ENCODE measurements at regions not wholly inside any gene's neighbourhood (a gene's known extent, or its start where the extent isn't known, plus 50 kb on each side); places are given as distances from the start of the nearest gene placed in this dataset.

- DNase-seq (ENCODE audit: extremely low spot score): no peak
- H3K9me3 ChIP-seq: peaks cover 0 to 4% (median 0%) of the 10 kb centered on the region in 4 donors
- TF ChIP-seq POLR2A (IDR thresholded peaks at IDR 0.05; ENCODE audit: low read depth) (no peak), POLR2AphosphoS5 (IDR thresholded peaks at IDR 0.05) (no peak), CTCF (IDR thresholded peaks at IDR 0.05) (no peak)
- peaks cover 0 to 61% (median 4%) of the 10 kb centered on the region in 4 donors for H3K27me3 ChIP-seq
- no peaks in the 10 kb centered on the region for H3K36me3 ChIP-seq
- no peak overlapping the region for H3K4me3 ChIP-seq
- intact Hi-C loops (cut with DNase I): no loop called here
- H3K27ac ChIP-seq (replicated peaks in 1 of 4): no peak overlapping the region
- WGBS: 64% methylated on average over 7 of the region's 7 CpGs
- no peaks in the 10 kb centered on the region for H3K4me1 ChIP-seq
Measured at GRCh38 chr12:53806721-53807120, 54.9 kb upstream of the CISTR start.

GRCh38 chr12:53807322-53807860 is 55.6 kb upstream of the CISTR start:
- intact Hi-C loops (cut with DNase I): no loop called here
- no peak for TF ChIP-seq CTCF (IDR thresholded peaks at IDR 0.05)
- TF ChIP-seq POLR2A (IDR thresholded peaks at IDR 0.05; ENCODE audit: low read depth): no peak
- no peak for TF ChIP-seq EP300 (IDR thresholded peaks at IDR 0.05)
- TF ChIP-seq POLR2AphosphoS5 (IDR thresholded peaks at IDR 0.05): no peak
- no peaks in the 10 kb centered on the region for H3K36me3 ChIP-seq
- no peak for DNase-seq (ENCODE audit: extremely low spot score)
- H3K27me3 ChIP-seq: peaks cover 0 to 58% (median 4%) of the 10 kb centered on the region in 4 donors
- 88% methylated on average over 8 of the region's 8 CpGs for WGBS
- peaks cover 0 to 4% (median 0%) of the 10 kb centered on the region in 4 donors for H3K9me3 ChIP-seq
- no peaks in the 10 kb centered on the region for H3K4me1 ChIP-seq
- no peak overlapping the region for H3K27ac ChIP-seq (replicated peaks in 1 of 4)
- H3K4me3 ChIP-seq: no peak overlapping the region

- Histone ChIP-seq H3K4me3 (no peak overlapping the region), H3K27ac (replicated peaks in 1 of 4) (no peak overlapping the region), H3K36me3 (no peaks in the 10 kb centered on the region), H3K9me3 (peaks cover 0 to 4% (median 0%) of the 10 kb centered on the region in 4 donors), H3K27me3 (peaks cover 0 to 58% (median 4%) of the 10 kb centered on the region in 4 donors), H3K4me1 (no peaks in the 10 kb centered on the region)
- TF ChIP-seq POLR2AphosphoS5 (IDR thresholded peaks at IDR 0.05) (no peak), EP300 (IDR thresholded peaks at IDR 0.05) (no peak), POLR2A (IDR thresholded peaks at IDR 0.05; ENCODE audit: low read depth) (no peak), CTCF (IDR thresholded peaks at IDR 0.05) (no peak)
- intact Hi-C loops (cut with DNase I): no loop called here
- WGBS: 52% methylated on average over 5 of the region's 5 CpGs
- no peak for DNase-seq (ENCODE audit: extremely low spot score)
Measured at GRCh38 chr12:53808023-53808705, 56.4 kb upstream of the CISTR start.

- peaks cover 0 to 4% (median 0%) of the 10 kb centered on the region in 4 donors for H3K9me3 ChIP-seq
- DNase-seq (ENCODE audit: extremely low spot score): no peak
- intact Hi-C loops (cut with DNase I): no loop called here
- H3K27me3 ChIP-seq: peaks cover 0 to 59% (median 7%) of the 10 kb centered on the region in 4 donors
- no peak for TF ChIP-seq POLR2A (IDR thresholded peaks at IDR 0.05; ENCODE audit: low read depth)
- TF ChIP-seq CTCF (IDR thresholded peaks at IDR 0.05): no peak
- TF ChIP-seq EP300 (IDR thresholded peaks at IDR 0.05): no peak
- no peak for TF ChIP-seq POLR2AphosphoS5 (IDR thresholded peaks at IDR 0.05)
- no peaks in the 10 kb centered on the region for H3K36me3 ChIP-seq
- 84% methylated on average over 3 of the region's 3 CpGs for WGBS
- H3K4me3 ChIP-seq: no peak overlapping the region
- H3K4me1 ChIP-seq: no peaks in the 10 kb centered on the region
- H3K27ac ChIP-seq (replicated peaks in 1 of 4): no peak overlapping the region
Measured at GRCh38 chr12:53809005-53809404, 57.2 kb upstream of the CISTR start.

All from esophagus muscularis mucosa (tissue), 4 donors.